Kidney (tissue), 13 donors: ENCODE measurements at regions not wholly inside any gene's neighbourhood (a gene's known extent, or its start where the extent isn't known, plus 50 kb on each side); places are given as distances from the start of the nearest gene placed in this dataset.

ENCODE experiments used
- DNase-seq, 5 donors: peaks; one replicate each; pipeline ENCODE4 v3.0.0-alpha.2; 2013 to 2020
- FAIRE-seq: peaks from 2 replicates; lab custom pipeline; 2012; peaks lifted over from hg19 to GRCh38; lab: Jason Lieb, UNC
- H3K27ac ChIP-seq, 2 donors: one replicate each; pipeline ENCODE4 v1.7.0; 2013; ENCODE audit warnings: low read depth in 2 of 2, low read length in 2 of 2, inconsistent platforms in 1 of 2
- H3K27me3 ChIP-seq: one replicate; pipeline ENCODE4 v1.7.1; 2013; ENCODE audit warnings: low read length, inconsistent platforms; ENCODE audit not compliant: control insufficient read depth, insufficient read depth
- H3K36me3 ChIP-seq, 3 donors: one replicate each; pipeline versions ENCODE4 v1.7.0 to v1.7.1; 2013; ENCODE audit warnings: low read length in 3 of 3, control low read depth in 1 of 3, inconsistent platforms in 1 of 3; ENCODE audit not compliant: insufficient read depth in 3 of 3, control insufficient read depth in 2 of 3
- H3K4me1 ChIP-seq, 3 donors: one replicate each; pipeline versions ENCODE4 v1.7.0 to v1.7.1; 2013; ENCODE audit warnings: low read length in 3 of 3, inconsistent platforms in 1 of 3, low read depth in 1 of 3; ENCODE audit not compliant: control insufficient read depth in 2 of 3, insufficient read depth in 2 of 3
- H3K4me3 ChIP-seq, 3 donors: one replicate each; pipeline versions ENCODE4 v1.7.0 to v1.8.1; 2013; ENCODE audit warnings: low read length in 3 of 3, control low read depth in 1 of 3, inconsistent platforms in 1 of 3
- H3K9ac ChIP-seq, 3 donors: one replicate each; pipeline versions ENCODE4 v1.7.0 to v1.7.1; 2013; ENCODE audit warnings: low read length in 3 of 3, control low read depth in 1 of 3, inconsistent platforms in 1 of 3
- H3K9me3 ChIP-seq, 3 donors: one replicate each; pipeline versions ENCODE4 v1.7.0 to v1.7.1; 2013; ENCODE audit warnings: low read length in 3 of 3, control low read depth in 1 of 3, inconsistent platforms in 1 of 3; ENCODE audit not compliant: control insufficient read depth in 2 of 3, insufficient read depth in 1 of 3
- CTCF ChIP-seq: IDR thresholded peaks from 3 replicates; pipeline ENCODE4 v1.5.1; 2012; ENCODE audit warnings: mild to moderate bottlenecking, moderate library complexity, borderline replicate concordance; ENCODE audit not compliant: insufficient read depth; ENCODE audit errors: extremely low read depth
- intact Hi-C: fragments of 100-400 bp; cut with DNase I; formaldehyde crosslinking; loops from one replicate; pipeline ENCODE4 v1.11.1; 2022
- donor health status: control.
- donor health status: control.
- donor health status: control.
- donor health status: control.
- donor health status: control.
- donor health status: DM: yes; HTN: yes; CAD: no.
- donor health status: Normal renal cell carcinoma (clear cell type).

- no peak for FAIRE-seq
- no peaks in the 10 kb centered on the region for H3K4me1 ChIP-seq
- H3K27ac ChIP-seq = no peak overlapping the region
- intact Hi-C loops = no loop called here
- no peaks in the 10 kb centered on the region for H3K36me3 ChIP-seq
- no peak overlapping the region for H3K4me3 ChIP-seq
- no peak for DNase-seq
- H3K27me3 ChIP-seq = no peaks in the 10 kb centered on the region
- no peaks in the 10 kb centered on the region for H3K9me3 ChIP-seq
- H3K9ac ChIP-seq = no peak overlapping the region
- no peak for TF ChIP-seq CTCF
Measured at GRCh38 chr16:55209626-55210025, 114.4 kb upstream of the IRX6 start.

- Histone ChIP-seq H3K27me3 (no peaks in the 10 kb centered on the region), H3K27ac (no peak overlapping the region), H3K36me3 (no peaks in the 10 kb centered on the region), H3K9ac (no peak overlapping the region), H3K4me1 (no peaks in the 10 kb centered on the region), H3K4me3 (no peak overlapping the region), H3K9me3 (no peaks in the 10 kb centered on the region)
- no peak for DNase-seq
- no peak for FAIRE-seq
- intact Hi-C loops = no loop called here
- TF ChIP-seq CTCF = no peak
Measured at GRCh38 chr16:55212791-55213190, 111.2 kb upstream of the IRX6 start.

- DNase-seq (no peak), FAIRE-seq (no peak)
- Histone ChIP-seq H3K4me1 (no peaks in the 10 kb centered on the region), H3K9me3 (no peaks in the 10 kb centered on the region), H3K4me3 (no peak overlapping the region), H3K36me3 (no peaks in the 10 kb centered on the region), H3K9ac (no peak overlapping the region), H3K27me3 (no peaks in the 10 kb centered on the region), H3K27ac (no peak overlapping the region)
- intact Hi-C loops = no loop called here
- TF ChIP-seq CTCF = no peak
Measured at GRCh38 chr16:55214412-55214811, 109.6 kb upstream of the IRX6 start.

GRCh38 chr16:55214974-55215494 lies 109.0 kb upstream of the IRX6 start:
- DNase-seq (no peak), FAIRE-seq (no peak)
- H3K9ac ChIP-seq = no peak overlapping the region
- no peaks in the 10 kb centered on the region for H3K4me1 ChIP-seq
- no peak for TF ChIP-seq CTCF
- H3K4me3 ChIP-seq = no peak overlapping the region
- intact Hi-C loops = no loop called here
- no peaks in the 10 kb centered on the region for H3K36me3 ChIP-seq
- H3K9me3 ChIP-seq = no peaks in the 10 kb centered on the region
- H3K27ac ChIP-seq = no peak overlapping the region
- no peaks in the 10 kb centered on the region for H3K27me3 ChIP-seq
